M059J (cell line): ENCODE measurements at regions not wholly inside any gene's neighbourhood (a gene's known extent, or its start where the extent isn't known, plus 50 kb on each side); places are given as distances from the start of the nearest gene placed in this dataset.
A peak's percentile ranks its signal among the peaks of the same experiment; 100 is the strongest.

ENCODE experiments used
- DNase-seq: peaks from one replicate; pipeline ENCODE4 v3.0.0-alpha.2; 2012; ENCODE audit warnings: low read depth

DNA sequence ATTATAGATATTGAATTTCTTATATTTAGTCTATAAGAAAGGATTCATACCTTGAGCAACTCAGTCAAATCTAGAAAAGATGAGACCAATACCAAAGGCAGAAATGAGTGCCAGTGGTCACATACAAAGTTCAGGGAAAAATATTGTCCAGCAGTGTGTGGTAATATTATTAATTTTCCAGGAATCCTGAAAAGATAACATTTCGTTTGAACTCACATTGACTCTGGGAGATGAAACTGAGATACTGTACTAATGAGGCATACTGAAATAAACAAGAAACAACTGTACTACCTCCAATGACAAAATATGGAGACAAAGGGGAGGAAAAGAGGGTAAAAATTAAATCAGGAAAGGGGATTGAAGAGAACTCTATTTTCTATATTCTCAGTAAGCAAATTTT, 212.4 kb downstream of the TRAM1L1 start:
- no peak for DNase-seq

DNA sequence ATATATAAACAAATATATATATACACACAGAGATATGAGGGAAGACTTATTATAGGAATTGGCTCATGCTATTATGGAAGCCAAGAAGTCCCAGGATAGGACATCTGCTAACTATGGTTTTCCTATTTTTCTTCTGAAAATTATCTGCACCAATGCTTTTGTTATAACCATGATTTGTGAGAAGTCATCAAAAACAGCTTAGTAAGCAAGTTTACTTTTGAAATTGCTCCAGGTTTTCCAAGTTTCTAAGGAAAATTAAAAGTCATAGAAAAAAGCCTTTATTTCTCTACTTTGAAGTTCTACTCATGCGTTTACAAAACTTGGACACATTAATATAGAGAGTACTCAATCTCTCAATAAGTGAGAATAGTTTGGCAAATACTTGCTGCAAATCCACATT, 213.1 kb downstream of the TRAM1L1 start:
- DNase-seq, result no peak

DNA sequence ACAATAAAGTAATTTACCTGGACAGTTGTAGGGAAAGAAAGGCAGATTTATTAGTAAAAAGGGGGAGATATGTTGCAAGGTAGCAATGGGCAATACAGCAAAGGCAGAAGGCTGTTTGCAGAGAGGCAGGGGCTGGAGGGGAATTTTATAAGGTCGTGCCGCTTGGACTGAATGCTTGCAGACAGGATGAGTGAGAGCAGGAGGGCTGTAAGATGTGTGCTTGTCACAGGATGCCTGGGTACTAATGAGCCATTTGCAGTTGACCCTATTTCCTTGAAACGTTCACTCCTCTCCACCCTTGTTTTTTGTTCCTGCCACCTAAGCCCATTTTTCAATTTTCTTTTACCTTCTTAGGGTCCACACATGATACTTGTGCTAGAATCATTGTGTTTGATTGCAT, 214.7 kb downstream of the TRAM1L1 start:
- DNase-seq, result no peak

DNA sequence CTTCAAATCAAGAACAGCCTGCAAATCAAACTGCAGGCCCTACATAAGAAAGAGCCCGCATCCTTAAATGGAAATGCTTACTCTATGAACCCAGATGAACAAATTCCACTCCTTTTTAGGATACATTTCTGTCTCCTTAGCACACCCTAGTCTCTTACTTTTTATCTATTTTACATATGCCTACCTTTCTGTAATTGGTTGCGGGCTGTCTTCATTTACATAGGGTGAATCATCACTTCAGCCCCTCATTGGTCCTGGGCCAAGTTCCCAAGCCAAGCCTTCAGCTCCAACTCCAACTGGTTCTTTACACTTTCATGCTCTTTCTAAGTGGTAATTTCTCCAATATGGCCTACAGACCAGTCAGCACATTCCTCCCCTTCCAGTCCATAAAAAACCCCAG, 219.3 kb downstream of the TRAM1L1 start:
- peak; percentile 1 for DNase-seq

DNA sequence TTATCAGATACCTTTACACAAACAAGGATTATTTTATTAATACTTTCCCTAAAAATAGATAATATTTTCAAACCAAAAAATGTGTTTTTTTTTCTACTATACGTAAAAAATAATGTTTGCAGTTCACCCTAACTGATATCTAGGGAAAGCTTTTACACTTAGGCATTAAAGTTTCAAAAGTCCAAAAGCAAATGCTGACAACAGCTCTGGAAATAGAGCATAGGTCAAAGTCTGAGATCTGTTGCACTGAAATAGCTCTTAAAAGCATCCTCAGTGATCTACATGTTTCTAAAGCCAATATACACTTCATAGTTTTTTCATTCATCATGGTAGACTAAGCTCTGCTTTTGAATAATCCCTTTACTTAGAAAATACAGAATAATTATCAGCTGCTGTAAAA, 222.8 kb downstream of the TRAM1L1 start:
- no peak for DNase-seq

DNA sequence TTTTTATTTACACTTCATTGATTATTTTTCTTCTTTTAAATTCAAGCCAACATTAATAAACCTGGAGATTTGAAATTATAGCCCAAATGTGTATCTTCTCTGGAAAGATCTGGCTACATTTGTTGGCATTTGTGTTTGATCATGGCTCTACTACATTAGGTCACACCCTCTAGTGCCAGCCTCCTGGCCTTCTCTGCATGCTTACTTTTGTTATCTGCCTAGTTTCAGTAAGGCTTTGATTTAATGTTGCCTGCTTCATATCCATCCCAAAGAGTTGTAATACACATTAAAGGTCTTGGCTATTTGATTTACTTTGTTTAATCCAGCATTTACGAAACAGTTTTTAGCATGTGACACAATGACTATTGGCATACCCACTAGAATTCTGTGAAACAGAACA, 224.5 kb downstream of the TRAM1L1 start:
- DNase-seq, result no peak

DNA sequence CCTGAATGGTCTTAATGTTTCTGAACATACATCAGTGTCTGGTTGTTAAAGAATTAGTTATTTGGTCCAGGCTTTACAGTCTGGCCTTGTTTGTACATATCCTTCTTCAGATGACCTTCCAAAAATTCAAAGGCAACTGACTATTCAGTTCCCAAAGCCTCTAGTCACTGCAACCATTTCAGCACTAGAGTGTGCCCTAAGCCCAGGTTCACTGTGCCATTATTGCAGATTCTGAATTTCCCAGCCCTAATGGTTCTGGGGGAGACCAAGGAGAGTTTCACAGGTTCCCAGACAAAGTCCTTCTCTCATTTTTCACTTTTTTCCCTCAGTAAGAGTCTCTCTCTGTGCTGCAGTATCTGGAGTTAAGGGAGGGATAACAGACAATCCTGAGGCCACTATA, 235.8 kb downstream of the TRAM1L1 start:
- no peak for DNase-seq

DNA sequence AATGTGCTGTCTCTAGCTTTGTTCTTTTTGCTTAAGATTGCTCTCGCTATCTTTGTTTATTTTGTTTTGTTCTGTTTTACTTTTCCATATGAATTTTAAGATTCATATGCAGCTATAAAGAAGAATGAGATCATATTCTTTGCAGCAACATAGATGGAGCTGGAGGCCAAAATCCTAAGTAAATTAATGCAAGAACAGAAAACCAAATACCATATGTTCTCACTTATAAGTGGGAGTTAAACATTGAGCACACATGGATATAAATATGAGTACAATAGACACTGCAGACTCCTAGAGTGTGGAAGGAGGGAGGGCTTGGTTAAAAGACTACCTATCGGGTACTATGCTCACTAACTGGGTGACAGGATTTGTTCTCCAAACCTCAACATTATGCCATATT, 237.8 kb downstream of the TRAM1L1 start:
- no peak for DNase-seq

DNA sequence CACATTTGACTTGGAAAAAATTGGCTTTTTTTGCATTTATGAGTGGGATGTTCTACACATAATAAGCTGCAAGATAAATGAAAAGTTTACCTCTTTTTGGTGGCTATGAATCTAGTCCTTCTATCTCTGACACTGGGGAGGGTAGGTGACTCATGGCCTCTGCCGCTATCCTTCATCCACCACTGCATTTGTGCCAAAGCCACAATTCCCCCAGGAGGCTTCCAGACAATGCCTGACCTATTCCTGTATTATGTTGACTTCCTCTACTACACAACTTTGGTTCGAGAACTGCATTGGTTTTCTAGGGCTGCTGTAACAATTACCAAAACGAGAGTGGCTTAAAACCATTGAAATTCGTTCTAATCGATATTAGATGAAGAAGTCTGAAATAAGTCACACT, 245.6 kb downstream of the TRAM1L1 start:
- DNase-seq, result peak; percentile 15

DNA sequence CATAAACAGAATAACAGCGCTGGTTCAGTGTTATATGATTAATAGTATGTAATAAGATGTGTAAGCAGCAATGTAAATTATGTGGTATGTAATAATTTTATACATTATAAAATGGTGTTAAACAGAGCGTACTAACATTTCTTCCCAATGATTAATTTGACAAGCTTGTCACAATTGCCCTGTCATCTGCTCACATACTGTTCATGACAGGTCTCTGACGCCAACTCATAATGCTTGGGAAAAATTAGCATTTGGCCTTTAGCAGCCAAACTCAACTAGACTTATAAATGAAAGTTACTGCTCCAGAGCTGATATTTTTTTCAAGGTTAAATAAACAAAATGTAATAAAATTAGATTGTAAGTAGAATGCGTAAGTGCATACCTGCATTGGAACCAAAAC, 246.8 kb downstream of the TRAM1L1 start:
- DNase-seq, result no peak

DNA sequence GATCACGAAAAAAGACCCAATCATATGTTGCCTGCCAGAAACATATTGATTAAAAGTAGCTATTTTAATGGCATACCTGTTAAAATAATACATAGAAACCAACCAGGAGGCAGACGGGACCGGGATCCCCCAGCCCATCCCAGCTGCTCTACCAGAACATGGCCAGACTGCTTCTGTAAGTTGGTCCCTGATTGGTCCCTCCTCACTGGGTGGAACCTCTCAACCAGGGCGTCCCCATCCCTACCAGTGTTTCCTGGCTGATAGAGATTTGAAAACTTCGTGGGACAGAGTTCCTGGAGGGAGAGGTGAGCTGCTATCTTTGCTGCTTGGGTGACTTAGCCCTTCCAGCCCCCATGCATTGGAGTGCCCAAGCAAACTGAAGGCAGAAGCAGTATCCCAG, 256.2 kb downstream of the TRAM1L1 start:
- no peak for DNase-seq

DNA sequence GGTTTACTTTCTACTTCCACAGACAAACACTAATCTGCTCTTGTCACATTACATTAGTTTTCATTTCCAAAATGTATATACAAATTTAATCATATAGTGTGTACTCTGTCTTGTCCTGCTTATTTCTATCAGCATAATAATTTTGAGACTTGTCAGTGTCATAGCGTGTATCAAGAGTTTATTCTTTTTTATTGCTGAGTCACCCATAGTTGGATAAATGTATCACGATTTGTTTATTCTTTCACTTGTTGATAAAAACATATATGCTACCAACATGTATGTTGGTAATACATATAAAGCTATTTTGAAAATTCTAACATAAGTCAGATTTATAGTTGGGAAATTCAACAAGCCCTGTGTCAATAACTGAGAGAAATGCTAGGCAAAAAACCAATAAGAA, 261.2 kb downstream of the TRAM1L1 start:
- DNase-seq, result no peak

DNA sequence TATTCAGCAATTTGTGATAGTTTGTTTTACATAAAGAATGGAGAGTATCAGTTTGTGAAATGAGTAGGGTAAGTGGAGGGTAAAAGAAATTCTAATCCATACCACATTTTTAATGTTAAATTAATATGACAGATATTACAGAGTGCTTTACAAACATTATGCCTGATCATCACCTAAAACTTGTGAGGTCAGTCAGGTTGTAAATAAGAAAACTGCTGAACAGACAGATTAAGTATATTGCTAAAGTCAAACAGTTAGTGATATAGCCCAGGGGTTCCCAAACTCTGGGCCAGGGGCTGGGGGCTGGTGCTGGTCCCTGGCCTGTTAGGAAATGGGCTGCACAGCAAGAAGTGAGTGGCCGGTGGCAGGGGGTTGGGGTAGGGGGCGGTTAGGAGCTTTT, 273.6 kb downstream of the TRAM1L1 start:
- no peak for DNase-seq

DNA sequence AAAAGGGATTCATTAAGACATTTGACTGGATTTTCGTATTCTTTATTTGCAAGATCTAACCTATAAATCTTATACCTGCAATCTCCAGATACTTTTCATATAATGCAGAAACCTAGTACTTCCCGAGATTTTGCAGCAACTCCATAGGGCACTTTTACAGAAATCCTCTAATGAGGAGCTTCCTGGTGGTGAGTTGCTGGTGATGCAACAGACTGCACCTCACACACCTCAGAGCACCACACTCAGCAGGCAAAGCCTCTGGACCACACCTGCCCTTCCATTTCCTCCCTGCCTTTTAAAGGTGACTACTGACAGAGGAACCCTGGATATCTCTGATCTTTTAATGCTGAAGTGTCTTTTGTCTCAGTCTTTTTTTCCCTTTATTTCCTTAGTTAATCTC, 289.4 kb downstream of the TRAM1L1 start:
- DNase-seq, result no peak

DNA sequence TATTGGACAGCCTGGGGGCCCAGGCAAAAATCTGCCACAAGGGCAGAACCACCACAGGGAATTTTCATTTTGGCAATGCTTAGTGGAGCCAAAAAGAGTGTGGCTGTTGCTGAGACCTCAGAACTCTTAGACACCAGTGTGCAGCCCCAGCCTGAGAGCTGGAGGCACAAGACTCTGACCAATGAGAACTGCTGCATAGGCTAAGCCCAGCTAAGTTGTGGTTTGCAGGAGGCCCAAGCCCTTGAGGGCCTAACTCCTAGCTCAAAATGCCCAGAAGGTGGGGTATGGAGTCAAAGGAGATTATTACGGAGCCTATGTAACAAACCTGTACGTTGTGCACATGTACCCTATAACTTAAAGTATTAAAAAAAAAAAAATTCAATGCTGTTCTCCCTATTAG, 296.7 kb downstream of the TRAM1L1 start:
- no peak for DNase-seq

DNA sequence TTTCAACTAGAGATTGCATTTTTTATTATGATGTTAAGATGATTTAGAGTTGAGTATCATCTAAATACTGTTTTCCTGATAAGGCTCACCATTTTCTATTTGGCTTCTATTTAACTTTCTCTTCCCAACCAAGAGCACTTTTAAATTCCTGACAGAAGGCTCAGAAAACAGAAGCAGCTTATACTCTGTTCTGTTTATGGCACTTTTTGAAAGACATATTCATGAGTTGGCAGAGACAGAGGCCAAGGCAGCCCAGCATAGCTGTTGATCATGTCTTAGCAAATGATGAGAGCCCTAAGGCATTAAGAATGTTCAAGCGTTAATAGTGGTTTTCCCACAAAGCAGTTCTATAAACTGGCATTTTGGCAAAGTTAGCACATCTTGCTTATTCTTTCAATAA, 330.3 kb downstream of the TRAM1L1 start:
- no peak for DNase-seq

DNA sequence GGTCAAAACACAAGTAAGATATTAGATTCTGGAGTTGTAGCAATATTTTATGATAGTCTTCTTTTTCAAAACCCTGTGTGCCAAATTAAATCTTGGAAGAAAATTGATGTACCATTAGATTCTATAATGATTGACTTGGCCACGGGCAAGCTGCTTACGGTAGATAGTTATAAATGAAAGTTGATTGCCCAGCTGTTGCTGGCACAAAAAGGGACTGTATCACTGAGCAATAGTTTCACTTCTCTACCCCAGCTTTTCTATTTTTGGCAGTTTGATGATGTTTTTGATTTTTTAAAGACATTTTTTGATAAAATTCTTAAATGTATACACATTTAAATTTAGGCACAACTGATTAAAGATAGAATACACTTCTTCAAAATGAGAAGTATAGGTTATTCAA, 333.3 kb downstream of the TRAM1L1 start:
- no peak for DNase-seq

DNA sequence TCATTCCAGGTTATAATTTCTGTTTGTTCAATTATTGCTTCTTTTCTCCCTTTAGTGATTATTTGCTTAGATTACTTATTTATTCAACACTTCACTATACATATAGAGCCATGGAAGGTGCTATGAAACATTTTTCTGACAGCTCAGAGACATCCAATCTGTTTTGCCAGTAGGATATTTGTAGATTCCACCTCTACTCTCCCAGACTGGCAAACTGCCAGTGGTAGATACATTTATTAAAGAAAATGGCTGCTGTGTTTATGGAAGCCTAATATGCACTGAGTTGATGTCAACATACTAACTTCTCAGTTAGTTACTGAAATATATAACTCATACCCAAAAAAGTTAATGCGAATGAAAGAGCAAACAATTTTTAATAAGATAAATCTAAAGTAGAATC, 348.6 kb downstream of the TRAM1L1 start:
- no peak for DNase-seq

DNA sequence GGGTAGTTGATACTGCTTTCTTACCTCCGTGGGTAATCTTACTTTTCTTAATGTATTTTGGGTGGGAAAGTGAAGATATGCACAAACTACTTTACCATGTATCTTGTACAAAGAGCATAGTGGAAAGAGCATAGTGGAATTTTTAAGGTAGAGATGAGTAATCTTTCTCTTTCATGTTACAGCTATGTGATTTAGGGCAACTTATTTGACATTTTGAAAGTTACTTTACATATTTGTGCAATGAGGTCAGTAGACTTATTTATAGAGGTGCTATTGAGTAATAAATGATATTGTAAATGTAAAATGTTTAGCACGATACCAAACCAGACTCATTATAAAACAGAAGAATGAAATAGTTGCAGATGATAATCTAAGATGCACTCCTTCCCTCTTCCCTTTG, 351.2 kb downstream of the TRAM1L1 start:
- no peak for DNase-seq

DNA sequence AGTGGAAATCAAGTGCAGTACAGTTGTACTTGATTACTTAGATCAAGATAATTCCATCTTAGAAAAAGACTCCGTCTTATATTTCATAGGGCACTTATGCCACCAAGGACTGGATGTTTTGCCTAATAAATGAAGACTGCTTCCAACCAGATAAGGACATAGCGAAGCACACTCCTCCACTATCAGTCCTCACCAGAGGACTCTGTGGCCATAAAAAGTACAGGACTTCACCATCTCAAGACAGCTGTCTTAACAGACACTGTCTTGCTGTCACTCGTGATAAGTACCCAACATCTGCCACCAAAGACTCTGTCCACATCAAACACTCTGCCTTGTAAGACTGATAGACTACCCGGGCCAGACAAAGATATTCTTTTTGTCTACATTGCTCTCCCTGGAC, 352.0 kb downstream of the TRAM1L1 start:
- no peak for DNase-seq

DNA sequence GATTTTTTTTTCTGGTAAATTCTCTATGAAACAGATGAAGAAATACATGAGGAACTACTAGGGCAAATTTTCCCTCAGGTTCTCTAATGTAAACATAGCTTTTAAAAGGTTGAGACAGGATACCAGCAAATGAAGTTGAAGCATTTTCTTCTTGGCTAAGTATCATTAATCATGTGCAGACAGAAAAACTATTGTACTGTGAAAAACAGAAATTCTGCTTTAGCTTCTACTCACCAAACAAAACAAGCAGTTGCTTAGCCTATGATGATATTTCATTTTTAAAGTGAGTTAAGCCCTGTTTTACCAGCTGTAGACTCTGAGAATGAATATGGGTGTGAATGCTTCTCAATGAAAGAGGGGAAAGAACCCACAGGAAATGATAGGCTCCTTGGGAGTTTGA, 358.9 kb downstream of the TRAM1L1 start:
- DNase-seq, result no peak

DNA sequence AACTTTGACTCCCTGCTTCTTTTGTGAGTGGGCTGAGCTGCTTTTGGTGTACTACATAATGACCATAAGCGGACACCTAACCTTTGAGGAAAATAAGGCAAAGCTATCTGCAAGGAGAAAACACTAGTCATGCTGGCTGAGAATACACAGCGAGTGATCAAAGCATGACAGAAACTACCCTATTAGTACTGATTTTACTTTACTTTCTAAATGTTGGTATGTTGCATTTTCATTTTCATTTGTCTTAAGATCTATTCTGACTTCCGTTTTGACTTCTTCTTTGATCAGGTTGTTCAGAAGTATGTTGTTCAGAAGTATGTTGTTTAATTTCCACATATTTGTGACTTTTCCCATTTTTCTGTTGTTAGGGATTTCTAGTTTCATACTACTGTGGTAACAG, 361.1 kb downstream of the TRAM1L1 start:
- DNase-seq, result no peak

DNA sequence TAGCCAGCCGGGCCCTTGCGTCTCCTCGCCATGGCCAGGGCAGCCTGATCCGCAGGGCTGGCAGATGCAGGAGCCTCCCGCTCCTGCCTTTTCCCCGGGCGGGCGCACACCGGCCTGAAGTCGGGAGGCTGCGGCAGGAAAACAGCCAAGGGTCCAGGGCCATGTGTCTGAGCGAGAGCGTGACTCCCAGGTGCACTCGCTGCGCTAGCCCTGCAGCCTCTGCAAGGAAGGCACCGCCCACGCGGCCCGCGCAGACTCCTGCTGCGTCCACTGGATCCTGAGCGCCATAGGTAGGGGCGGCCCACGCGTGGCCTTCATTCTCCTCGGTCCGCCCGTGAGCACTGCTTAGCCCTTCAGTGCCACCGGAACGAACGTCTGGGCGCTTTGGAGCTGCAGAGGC, 379.9 kb downstream of the TRAM1L1 start:
- DNase-seq, result no peak

DNA sequence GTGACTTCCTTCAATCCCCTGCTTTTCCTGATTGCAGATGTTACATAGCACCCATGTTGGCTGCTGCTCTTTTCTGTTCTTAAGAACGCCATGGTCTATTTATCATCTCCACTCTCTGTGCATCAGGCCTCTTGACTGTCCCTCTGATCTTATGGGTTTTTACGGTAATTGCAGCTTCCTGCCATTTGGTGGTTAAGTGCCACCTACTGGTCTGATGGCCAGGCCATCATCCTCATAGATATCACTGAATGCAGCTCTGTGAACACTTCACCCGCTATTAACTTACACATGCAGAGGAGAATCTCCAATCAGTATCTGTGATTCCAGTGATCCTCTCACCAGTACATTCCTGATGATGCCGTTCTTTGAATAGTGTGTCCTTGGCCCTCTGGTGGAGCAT, 382.4 kb downstream of the TRAM1L1 start:
- peak; percentile 1 for DNase-seq

DNA sequence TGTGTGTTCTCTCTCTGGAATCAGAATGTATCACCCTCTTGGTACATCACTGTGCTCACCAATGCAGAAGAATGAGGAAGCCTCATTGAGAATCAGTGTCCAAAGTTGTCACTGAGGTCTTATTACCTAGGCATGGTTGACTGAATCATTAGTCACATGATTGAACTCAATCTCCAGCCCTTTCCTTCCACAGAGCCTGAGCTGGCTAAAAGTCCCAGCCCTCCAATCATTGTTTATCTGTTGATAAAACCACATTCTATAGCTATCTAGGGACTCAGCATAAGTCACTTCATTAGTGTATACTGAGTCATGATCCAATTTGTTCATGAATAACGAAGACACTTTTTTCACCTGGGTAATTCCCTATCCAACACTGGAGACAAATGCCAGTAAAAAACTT, 396.8 kb downstream of the TRAM1L1 start:
- DNase-seq, result peak; percentile 5
